Activated gamma-delta T cell (primary cell): ENCODE measurements at regions not wholly inside any gene's neighbourhood (a gene's known extent, or its start where the extent isn't known, plus 50 kb on each side); places are given as distances from the start of the nearest gene placed in this dataset.

Experiments
- DNase-seq: peaks from one replicate; lab custom pipeline; 2025; lab: John Stamatoyannopoulos, UW

DNA sequence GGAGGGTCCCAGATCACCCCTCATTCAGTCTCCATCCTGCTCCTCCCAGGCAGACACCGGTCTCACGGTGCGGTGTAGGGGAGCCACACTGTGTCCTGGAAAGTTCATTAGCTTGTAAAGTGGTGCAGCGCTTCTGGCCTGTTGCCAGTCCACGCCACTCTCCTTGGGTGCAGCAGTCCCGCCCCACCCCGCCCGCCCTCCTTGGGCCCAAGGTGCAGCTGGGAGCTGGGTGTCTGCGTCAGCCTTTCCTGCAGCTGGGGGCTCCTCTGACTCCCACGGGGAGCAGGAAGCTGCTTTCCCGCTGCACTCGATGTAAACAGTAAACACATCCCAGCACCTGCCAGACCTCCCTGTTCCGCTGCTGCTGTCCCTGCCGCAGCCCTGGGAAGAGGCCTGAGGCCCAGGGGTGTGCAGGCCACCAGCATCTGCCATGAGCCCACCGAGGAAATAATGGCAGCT is 53.8 kb upstream of the ASB18 start:
- no peak for DNase-seq

GRCh38 chr2:236318401-236318800 is 54.2 kb upstream of the ASB18 start:
- DNase-seq, result no peak

GRCh38 chr2:236319036-236319435 is 54.8 kb upstream of the ASB18 start:
- DNase-seq, result no peak

GRCh38 chr2:236321415-236321814 is 57.2 kb upstream of the ASB18 start:
- DNase-seq, result no peak

- no peak for DNase-seq
Observed at GRCh38 chr2:236333417-236334121, 69.4 kb upstream of the ASB18 start.

DNA sequence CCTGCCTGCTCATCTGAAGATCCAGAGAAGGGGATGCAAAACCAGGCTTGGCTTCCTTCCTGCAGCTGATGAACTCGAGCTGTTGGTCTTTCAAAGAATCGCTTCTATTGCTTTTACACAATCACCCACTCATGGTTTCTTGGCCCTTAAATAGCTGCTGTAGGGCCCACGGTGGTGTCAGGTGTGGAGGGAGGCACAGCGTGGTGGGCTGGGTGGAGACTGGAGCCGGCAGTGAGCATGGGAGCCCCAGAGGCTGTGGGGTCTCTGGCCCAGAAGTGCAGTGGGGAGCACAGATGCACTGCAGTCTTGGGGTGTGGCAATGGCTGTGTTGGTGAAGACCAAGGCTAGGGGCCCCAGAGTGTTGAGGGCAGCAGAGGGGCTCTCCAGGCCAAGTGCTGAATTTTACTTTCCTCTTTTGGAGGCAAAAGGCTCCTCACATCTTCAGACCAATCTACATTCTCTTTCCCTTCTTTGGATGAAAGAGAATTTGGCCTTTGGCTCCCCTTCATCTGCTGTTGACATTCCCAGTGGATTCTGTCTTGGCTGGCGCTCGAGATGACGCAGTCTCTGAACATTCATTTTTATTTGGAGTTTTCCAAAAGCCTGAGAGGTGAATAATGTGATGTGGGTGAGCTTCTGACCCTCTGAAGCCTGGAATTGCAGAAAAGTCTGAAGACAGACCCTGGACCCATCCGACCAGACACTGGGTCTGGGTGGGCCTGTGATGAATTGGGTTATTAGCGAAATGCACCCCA is 70.1 kb upstream of the ASB18 start:
- no peak for DNase-seq

DNA sequence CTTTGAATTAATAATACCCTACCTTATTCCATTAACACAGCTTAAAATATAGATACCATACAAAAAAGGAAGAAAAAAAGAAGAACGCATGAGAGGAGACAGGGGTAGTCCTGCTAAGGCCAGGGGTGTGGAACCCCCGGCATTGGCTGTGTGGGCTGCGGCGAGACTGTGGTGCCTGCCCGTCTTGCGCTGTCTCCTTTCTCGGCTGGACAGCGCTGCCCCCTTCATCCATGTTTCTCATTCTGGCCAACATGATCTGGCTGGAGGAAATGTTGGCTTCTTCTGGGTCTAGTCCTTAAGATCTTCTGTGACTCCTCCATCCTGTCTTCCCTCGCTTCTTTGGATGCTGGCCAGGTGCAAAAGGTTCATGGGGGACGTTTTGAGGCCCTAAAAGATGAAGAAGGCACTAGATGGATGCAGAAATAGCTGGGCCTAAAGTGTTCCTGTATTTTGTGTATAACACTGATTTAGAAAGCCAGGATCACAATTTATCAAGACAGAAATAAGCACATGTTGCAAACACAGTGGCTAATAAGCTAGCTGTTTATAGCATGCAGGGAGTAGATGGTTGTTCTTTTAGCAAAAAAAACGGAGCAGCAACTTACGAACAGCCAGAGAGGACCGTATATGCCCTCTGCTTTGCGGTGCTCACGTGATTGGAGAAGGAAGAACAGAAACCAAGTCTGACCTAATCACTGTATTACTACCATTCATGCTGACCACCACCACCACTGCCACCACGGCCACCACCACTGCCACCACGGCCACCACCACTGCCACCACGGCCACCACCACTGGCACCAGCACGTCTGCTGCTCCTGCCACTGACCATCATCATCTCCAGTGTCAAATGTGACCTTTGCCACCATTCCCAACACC is 71.7 kb upstream of the ASB18 start:
- no peak for DNase-seq

- DNase-seq, result no peak
Observed at GRCh38 chr2:236336575-236337464, 72.6 kb upstream of the ASB18 start.

GRCh38 chr2:236337465-236338325 is 73.5 kb upstream of the ASB18 start:
- no peak for DNase-seq

GRCh38 chr2:236338495-236339184 is 74.4 kb upstream of the ASB18 start:
- no peak for DNase-seq

GRCh38 chr2:236340251-236340650 is 76.0 kb upstream of the ASB18 start:
- no peak for DNase-seq

- DNase-seq, result no peak
Observed at GRCh38 chr2:236341067-236341466, 76.9 kb upstream of the ASB18 start.

- DNase-seq, result no peak
Observed at GRCh38 chr2:236341721-236342120, 77.5 kb upstream of the ASB18 start.

GRCh38 chr2:236342507-236342906 is 78.3 kb upstream of the ASB18 start:
- no peak for DNase-seq

- DNase-seq, result no peak
Observed at GRCh38 chr2:236342951-236343350, 78.7 kb upstream of the ASB18 start.

GRCh38 chr2:236343400-236344161 is 79.4 kb upstream of the ASB18 start:
- no peak for DNase-seq

DNA sequence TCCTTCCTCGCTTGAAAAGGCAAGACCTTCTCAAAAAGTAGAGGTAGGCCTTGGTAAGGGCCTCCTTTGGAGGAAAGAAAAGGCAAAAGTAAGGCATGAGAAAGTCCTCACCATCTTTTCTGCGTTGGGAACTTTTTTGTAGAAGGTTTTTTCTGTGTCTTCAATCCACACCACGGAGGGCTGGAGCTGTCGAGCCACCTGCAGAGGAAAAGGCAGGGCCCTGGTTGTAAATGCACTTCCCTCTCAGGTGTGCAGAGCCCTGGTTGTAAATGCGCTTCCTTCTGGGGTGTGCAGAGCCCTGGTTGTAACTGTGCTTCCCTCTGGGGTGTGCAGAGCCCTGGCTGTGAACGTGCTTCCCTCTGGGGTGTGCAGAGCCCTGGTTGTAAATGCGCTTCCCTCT is 80.2 kb upstream of the ASB18 start:
- no peak for DNase-seq

- DNase-seq, result no peak
Observed at GRCh38 chr2:236345081-236345714, 81.0 kb upstream of the ASB18 start.

DNA sequence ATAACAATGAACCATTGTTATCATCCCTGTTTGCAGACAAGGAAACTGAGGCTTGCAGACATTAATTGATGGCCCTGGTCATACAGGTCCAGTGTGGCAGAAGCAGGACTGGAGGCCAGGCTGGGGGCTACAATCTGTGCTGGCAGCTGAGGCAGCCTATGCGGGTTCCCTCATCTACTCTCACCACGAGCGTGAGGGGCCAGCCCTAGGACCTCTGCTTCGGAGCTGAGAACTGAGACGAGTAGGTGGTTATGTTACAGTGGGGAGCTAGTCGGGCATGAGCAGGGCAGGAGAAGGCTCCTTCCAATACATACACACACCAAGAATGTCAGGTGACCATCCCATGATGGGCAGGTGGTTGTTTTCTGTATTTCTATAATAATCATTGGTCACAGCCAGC is 82.2 kb upstream of the ASB18 start:
- no peak for DNase-seq
